Stimulated activated CD4-positive, alpha-beta T cell treated with anti-CD3 and anti-CD28 coated beads, Interleukin-12 subunit alpha, Interleukin-12 subunit beta, amount 100 ng/mL, for 48 hours (primary cell): ENCODE measurements at regions not wholly inside any gene's neighbourhood (a gene's known extent, or its start where the extent isn't known, plus 50 kb on each side); places are given as distances from the start of the nearest gene placed in this dataset.
A peak's percentile ranks its signal among the peaks of the same experiment; 100 is the strongest.
"Not testable (repeated sequence)": the region's sequence is repeated elsewhere in the genome, so short reads cannot be mapped to it uniquely, and the experiment has no call there.

ENCODE experiments used
- DNase-seq, 3 donors: peaks; one replicate each; pipeline ENCODE4 v3.0.0-alpha.2; 2020; ENCODE audit warnings: low read depth in 2 of 3, low spot score in 1 of 3

DNA sequence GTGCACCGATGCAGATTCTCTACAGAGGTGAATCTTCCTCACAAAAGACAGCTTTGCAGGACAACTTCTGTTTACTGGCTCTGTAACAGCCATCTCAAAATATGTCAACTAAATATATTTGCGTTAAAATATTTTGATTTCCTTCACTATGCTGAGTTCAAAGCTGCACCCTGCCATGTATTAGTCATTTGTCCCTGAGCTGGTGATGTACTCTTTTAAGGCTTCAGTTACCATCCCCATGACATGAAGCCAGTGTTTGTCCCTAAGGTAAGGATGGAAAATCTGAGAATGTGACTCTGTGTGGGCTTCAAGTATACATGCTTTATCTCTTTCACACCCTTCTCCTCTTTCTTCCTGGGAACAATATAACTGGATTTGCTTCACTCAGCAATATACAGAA, 70.2 kb upstream of the BTG3 start:
- no peak for DNase-seq

DNA sequence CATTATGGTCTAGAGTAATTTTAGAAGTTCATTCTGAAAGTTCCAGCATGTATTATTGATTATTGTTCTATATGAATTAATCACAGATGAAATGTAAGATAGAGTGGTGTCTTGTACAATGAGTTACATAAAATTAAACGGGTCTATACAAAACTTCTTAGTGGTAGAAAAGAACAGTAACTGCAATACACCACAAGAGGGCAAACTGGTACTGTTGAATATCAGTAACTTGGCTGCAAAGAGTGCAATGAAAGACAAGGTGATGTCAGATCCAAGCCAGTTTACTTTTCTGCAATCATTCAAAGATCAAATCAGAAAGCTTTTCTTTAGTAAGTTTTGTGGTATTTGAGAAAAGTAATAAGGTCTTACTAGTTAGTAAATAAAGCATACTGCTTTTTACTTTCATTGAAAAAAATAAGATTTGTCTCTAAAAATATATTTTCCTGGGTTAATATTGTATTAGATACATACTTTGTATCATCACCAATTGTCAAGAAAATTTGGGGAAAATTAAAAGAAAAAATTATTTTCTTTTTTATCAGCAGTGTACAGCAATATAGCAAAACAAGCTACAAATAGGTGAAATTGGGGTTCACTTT, 66.4 kb upstream of the BTG3 start:
- peak in 1 of 3 donors; percentile 32 for DNase-seq

GRCh38 chr21:17676930-17677329, 64.2 kb upstream of the BTG3 start:
- not testable (repeated sequence) for DNase-seq

- DNase-seq, result no peak
Measured at GRCh38 chr21:17674106-17674505, 61.4 kb upstream of the BTG3 start.

DNA sequence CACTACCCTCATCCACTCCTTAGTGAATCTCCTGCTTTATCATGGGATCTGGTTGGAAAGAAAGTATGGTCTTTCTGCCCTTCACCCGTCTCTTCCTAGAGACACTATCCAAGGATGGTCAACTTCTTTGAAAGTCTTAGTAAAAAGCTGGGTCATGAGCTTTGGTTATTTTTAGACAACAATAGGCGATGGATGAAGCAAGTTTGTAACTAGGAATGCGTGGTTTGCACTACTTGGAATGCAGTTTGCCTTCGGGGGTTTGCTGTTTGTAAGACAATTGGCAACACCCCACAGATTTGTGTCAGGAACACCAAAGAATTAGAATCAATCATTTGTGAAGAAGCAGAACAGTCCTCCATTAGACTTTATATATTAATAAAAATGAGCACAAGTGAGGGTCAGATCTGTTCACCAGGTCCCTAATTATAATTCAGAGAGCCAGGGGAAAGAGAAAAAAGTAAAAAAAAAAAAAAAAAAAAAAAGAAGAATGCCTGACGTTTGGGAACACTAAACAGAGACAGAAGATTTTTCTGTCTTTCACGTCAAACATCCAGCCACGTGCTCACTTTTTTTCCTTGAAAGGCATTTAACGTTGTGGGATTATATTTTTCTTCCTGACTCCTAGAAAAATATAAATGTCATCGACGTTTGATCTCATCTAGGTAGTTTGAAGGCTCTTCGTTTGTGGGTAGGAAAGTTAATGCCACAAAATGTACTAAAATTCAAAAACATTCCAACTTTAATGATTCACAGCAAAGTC, 60.7 kb upstream of the BTG3 start:
- no peak for DNase-seq

DNA sequence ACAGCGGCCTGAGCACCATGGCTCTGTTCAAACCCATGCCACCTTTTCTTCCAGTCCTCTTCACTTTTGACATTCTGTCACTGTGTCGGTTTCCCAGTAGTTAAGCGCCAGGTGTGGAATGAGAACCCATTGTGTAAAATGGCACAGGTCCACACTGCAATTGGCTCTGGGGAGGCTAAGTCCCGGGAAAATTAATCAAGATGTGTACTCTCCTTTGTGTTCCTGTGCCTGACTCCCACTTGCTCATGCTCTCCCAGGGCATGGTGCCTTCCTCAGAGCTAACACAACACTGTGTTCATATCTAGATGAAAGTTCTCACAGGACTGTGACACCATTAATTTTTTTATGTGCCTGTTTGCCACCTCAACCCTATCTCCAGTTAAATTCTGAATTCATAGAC, 59.0 kb upstream of the BTG3 start:
- no peak for DNase-seq

DNA sequence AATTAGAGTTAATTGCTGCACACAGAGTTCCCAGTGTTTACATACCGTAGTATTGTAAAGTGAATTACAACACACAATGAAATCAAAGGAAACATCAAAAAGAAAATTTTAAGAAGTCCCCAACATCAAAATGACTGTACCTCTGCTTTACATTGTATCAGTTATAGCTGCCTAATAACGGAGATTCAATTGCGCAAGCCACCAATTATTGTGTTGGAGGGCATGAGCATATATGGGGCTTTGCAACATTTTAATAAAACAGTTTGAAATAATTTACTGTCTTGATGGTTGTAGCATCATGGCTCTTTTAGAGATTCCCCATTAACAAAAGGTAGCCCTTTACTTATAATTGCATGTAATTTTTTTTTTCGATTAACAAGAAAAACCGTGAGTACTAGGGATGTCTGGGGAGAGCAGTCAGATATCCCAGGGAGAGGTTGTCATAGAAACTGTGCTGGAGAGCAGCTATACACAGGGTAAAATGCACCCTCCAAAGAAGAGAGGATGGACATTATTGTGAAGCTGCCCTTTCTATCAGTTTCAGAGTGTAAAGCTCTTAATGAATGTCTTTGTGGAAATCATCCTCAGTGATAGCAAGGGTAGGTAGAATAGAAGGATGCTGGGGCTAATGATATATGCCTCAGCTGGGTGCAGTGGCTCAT, 55.9 kb upstream of the BTG3 start:
- DNase-seq, result no peak

DNA sequence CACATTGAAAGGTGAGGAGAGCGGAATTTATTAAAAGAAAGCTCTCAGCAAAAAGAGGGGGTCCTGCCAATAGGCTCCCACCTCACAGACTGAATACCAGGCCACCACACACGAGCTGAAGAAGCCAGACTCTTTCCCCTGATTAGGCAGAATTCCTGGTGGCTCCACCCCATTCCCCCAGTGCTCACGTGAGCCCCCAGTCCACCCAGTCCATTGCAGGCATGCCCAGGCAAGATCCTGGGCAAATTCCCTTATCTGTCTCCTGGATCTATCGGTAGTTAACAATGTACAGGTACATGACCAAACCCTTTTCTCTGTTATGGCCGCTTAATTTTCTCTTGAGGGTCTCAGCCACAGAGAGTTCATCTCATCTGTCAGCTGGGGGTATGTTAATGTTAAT, 54.6 kb upstream of the BTG3 start:
- DNase-seq, result no peak
